Neural progenitor cell (in vitro differentiated cells): ENCODE measurements at regions not wholly inside any gene's neighbourhood (a gene's known extent, or its start where the extent isn't known, plus 50 kb on each side); places are given as distances from the start of the nearest gene placed in this dataset.

Experiments
- EZH2 ChIP-seq: fragments of 200-600 bp; sonication (generic); IDR thresholded peaks from 2 replicates; pipeline ENCODE4 v1.6.1; 2017; ENCODE audit warnings: antibody characterized with exemption, mild to moderate bottlenecking, moderate library complexity
- EZH2phosphoT487 ChIP-seq: fragments of 200-600 bp; sonication (generic); IDR thresholded peaks from 2 replicates; pipeline ENCODE4 v1.6.1; 2017; ENCODE audit warnings: antibody characterized with exemption
- TF ChIP-seq, protein P1 (sequence below): fragments of 200-600 bp; sonication (generic); IDR thresholded peaks from 2 replicates; pipeline ENCODE4 v1.5.1; 2017; ENCODE audit warnings: antibody characterized with exemption, mild to moderate bottlenecking

DNA sequence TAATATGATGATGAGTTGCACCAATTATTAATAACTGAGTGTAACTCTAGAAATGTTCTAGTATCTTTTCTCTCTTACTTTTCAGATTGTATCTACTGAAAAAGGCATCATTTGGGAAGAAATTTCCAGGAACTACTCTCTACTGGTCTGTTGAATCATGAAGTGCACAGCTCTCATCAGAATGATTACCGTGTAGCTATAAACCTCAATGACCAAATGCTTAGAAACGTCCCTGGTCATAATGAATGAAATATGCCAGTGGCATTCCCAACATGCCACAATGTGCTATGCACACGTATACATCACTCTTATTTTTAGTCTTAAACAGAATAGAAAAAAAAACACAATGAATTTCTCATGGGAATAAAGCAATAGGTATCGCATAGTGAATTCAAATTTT is 534.3 kb upstream of the OLFM3 start:
- TF ChIP-seq, protein P1, sequence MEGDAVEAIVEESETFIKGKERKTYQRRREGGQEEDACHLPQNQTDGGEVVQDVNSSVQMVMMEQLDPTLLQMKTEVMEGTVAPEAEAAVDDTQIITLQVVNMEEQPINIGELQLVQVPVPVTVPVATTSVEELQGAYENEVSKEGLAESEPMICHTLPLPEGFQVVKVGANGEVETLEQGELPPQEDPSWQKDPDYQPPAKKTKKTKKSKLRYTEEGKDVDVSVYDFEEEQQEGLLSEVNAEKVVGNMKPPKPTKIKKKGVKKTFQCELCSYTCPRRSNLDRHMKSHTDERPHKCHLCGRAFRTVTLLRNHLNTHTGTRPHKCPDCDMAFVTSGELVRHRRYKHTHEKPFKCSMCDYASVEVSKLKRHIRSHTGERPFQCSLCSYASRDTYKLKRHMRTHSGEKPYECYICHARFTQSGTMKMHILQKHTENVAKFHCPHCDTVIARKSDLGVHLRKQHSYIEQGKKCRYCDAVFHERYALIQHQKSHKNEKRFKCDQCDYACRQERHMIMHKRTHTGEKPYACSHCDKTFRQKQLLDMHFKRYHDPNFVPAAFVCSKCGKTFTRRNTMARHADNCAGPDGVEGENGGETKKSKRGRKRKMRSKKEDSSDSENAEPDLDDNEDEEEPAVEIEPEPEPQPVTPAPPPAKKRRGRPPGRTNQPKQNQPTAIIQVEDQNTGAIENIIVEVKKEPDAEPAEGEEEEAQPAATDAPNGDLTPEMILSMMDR = no peak
- no peak for TF ChIP-seq EZH2
- TF ChIP-seq EZH2phosphoT487 = no peak
